CD4-positive, alpha-beta memory T cell (primary cell): ENCODE measurements at regions not wholly inside any gene's neighbourhood (a gene's known extent, or its start where the extent isn't known, plus 50 kb on each side); places are given as distances from the start of the nearest gene placed in this dataset.
A peak's percentile ranks its signal among the peaks of the same experiment; 100 is the strongest.

Experiments
- CTCF ChIA-PET: fragments of 350-600 bp; sonication (Branson Sonifier 250); formaldehyde crosslinking; loops from one replicate; lab custom pipeline; 2021; ENCODE audit warnings: inconsistent platforms; ENCODE audit not compliant: partially characterized antibody; lab: Charles Lee
- POLR2A ChIA-PET: fragments of 350-600 bp; sonication (Branson Sonifier 250); formaldehyde crosslinking; loops from one replicate; lab custom pipeline; 2021; ENCODE audit not compliant: partially characterized antibody; lab: Charles Lee
- DNase-seq, 5 donors: peaks; one replicate each; pipeline versions ENCODE4 v3.0.0 to v3.0.0-alpha.2; 2020 to 2022; ENCODE audit warnings: mixed read lengths in 1 of 5
- H3K27ac ChIP-seq: one replicate; pipeline ENCODE4 v1.7.0; 2013; ENCODE audit warnings: low read depth, low read length
- H3K27me3 ChIP-seq: 2 replicates; pipeline ENCODE4 v1.7.0; 2013; ENCODE audit warnings: mild to moderate bottlenecking, low read length, moderate library complexity; ENCODE audit not compliant: insufficient read depth
- H3K36me3 ChIP-seq: 2 replicates; pipeline ENCODE4 v1.7.0; 2013; ENCODE audit warnings: mild to moderate bottlenecking, low read length, moderate library complexity; ENCODE audit not compliant: insufficient read depth
- H3K4me1 ChIP-seq: 2 replicates; pipeline ENCODE4 v1.7.0; 2013; ENCODE audit warnings: mild to moderate bottlenecking, low read length, moderate library complexity; ENCODE audit not compliant: insufficient read depth
- H3K4me3 ChIP-seq, 2 donors: one replicate each; pipeline ENCODE4 v1.7.0; 2013; ENCODE audit warnings: low read length in 2 of 2, mild to moderate bottlenecking in 1 of 2
- H3K9me3 ChIP-seq, 2 donors: one replicate each; pipeline ENCODE4 v1.7.0; 2013; ENCODE audit warnings: low read length in 2 of 2, control low read depth in 1 of 2; ENCODE audit not compliant: control insufficient read depth in 1 of 2
- H3K27ac Mint-ChIP-seq, 7 donors: one replicate each; pipeline ENCODE4 v1.8.0; 2020 to 2021; ENCODE audit warnings: mixed read lengths in 7 of 7, mild to moderate bottlenecking in 6 of 7, inconsistent platforms in 3 of 7, moderate library complexity in 3 of 7
- H3K27me3 Mint-ChIP-seq, 2 donors: one replicate each; pipeline ENCODE4 v1.8.0; 2020 to 2021; ENCODE audit warnings: mixed read lengths in 2 of 2
- H3K36me3 Mint-ChIP-seq, 2 donors: one replicate each; pipeline ENCODE4 v1.8.0; 2020 to 2021; ENCODE audit warnings: mixed read lengths in 2 of 2, inconsistent platforms in 1 of 2, mild to moderate bottlenecking in 1 of 2
- H3K4me1 Mint-ChIP-seq, 4 donors: one replicate each; pipeline ENCODE4 v1.8.0; 2020 to 2021; ENCODE audit warnings: mixed read lengths in 4 of 4, mild to moderate bottlenecking in 1 of 4
- H3K4me3 Mint-ChIP-seq, 8 donors: one replicate each; pipeline ENCODE4 v1.8.0; 2020 to 2021; ENCODE audit warnings: mixed read lengths in 8 of 8, mild to moderate bottlenecking in 7 of 8, moderate library complexity in 6 of 8, inconsistent platforms in 3 of 8
- H3K9me3 Mint-ChIP-seq, 8 donors: one replicate each; pipeline ENCODE4 v1.8.0; 2020 to 2021; ENCODE audit warnings: mixed read lengths in 8 of 8, mild to moderate bottlenecking in 5 of 8, inconsistent platforms in 3 of 8, moderate library complexity in 1 of 8
- intact Hi-C: fragments of 100-400 bp; cut with micrococcal nuclease; formaldehyde crosslinking; loops from one replicate; pipeline ENCODE4 v1.15.1; 2023

GRCh38 chr14:104390221-104390931, 189.2 kb upstream of the C14orf180 start:
- ChIA-PET POLR2A (interaction anchor here (1.1 to 1.4 kb wide), 3 partner anchors 9 to 287 kb away, joined by 3 to 4 read pairs (median 4); no protein-coding TSS in a partner anchor), CTCF (no interaction called here)
- H3K4me1 Mint-ChIP-seq, result peaks cover 34 to 80% (median 61%) of the 10 kb centered on the region in 4 donors
- H3K36me3 Mint-ChIP-seq, result no peaks in the 10 kb centered on the region
- intact Hi-C loops, result no loop called here
- H3K4me3 Mint-ChIP-seq, result peak overlapping the region in 7 of 8 donors; percentile 60 to 87 (median 72)
- Histone ChIP-seq H3K27ac (peak overlapping the region; percentile 57), H3K4me3 (no peak overlapping the region), H3K4me1 (peaks cover 69% of the 10 kb centered on the region), H3K9me3 (no peaks in the 10 kb centered on the region), H3K36me3 (no peaks in the 10 kb centered on the region), H3K27me3 (no peaks in the 10 kb centered on the region)
- no peak for DNase-seq
- peaks cover 0 to 5% (median 0%) of the 10 kb centered on the region in 8 donors for H3K9me3 Mint-ChIP-seq
- peak overlapping the region; percentile 85 to 99 (median 97) for H3K27ac Mint-ChIP-seq
- H3K27me3 Mint-ChIP-seq, result no peaks in the 10 kb centered on the region

GRCh38 chr14:104390941-104391901, 188.3 kb upstream of the C14orf180 start:
- Mint-ChIP-seq H3K9me3 (peaks cover 0 to 5% (median 0%) of the 10 kb centered on the region in 8 donors), H3K27me3 (no peaks in the 10 kb centered on the region), H3K36me3 (no peaks in the 10 kb centered on the region), H3K27ac (peak overlapping the region; percentile 85 to 99 (median 98)), H3K4me1 (peaks cover 38 to 86% (median 63%) of the 10 kb centered on the region in 4 donors), H3K4me3 (peak overlapping the region in 7 of 8 donors; percentile 53 to 87 (median 77))
- no peak for DNase-seq
- ChIA-PET POLR2A (interaction anchor here (1.1 to 1.4 kb wide), 4 partner anchors 8 to 286 kb away, joined by 3 to 4 read pairs (median 4); no protein-coding TSS in a partner anchor), CTCF (interaction anchor here (0.9 to 3.1 kb wide), 2 partner anchors 25 to 314 kb away, joined by 3 to 10 read pairs; no protein-coding TSS in a partner anchor)
- intact Hi-C loops, result no loop called here
- no peaks in the 10 kb centered on the region for H3K36me3 ChIP-seq
- peaks cover 77% of the 10 kb centered on the region for H3K4me1 ChIP-seq
- no peak overlapping the region for H3K27ac ChIP-seq
- peak overlapping the region in 1 of 2 donors; percentile 8 for H3K4me3 ChIP-seq
- H3K27me3 ChIP-seq, result no peaks in the 10 kb centered on the region
- H3K9me3 ChIP-seq, result no peaks in the 10 kb centered on the region

- ChIA-PET POLR2A (interaction anchor here (1.1 kb wide), 1 partner anchor 33 kb away, joined by 3 read pairs; no protein-coding TSS in a partner anchor), CTCF (interaction anchor here (0.9 to 3.1 kb wide), 3 partner anchors 26 to 314 kb away, joined by 3 to 10 read pairs (median 6); no protein-coding TSS in a partner anchor)
- Mint-ChIP-seq H3K9me3 (peaks cover 0 to 5% (median under 1%) of the 10 kb centered on the region in 8 donors), H3K36me3 (peaks cover 0 to under 1% of the 10 kb centered on the region in 2 donors), H3K4me3 (peak overlapping the region in 7 of 8 donors; percentile 53 to 85 (median 77)), H3K27me3 (no peaks in the 10 kb centered on the region), H3K27ac (peak overlapping the region; percentile 85 to 99 (median 95)), H3K4me1 (peaks cover 40 to 94% (median 69%) of the 10 kb centered on the region in 4 donors)
- peaks cover 85% of the 10 kb centered on the region for H3K4me1 ChIP-seq
- DNase-seq, result peak in 3 of 5 donors; percentile 15 to 28 (median 28)
- intact Hi-C loops, result no loop called here
- H3K9me3 ChIP-seq, result no peaks in the 10 kb centered on the region
- no peaks in the 10 kb centered on the region for H3K27me3 ChIP-seq
- no peaks in the 10 kb centered on the region for H3K36me3 ChIP-seq
- no peak overlapping the region for H3K27ac ChIP-seq
- H3K4me3 ChIP-seq, result peak overlapping the region in 1 of 2 donors; percentile 8
These were observed 187.6 kb upstream of the C14orf180 start for GRCh38 chr14:104392001-104392395.

GRCh38 chr14:104392396-104393198, 187.0 kb upstream of the C14orf180 start:
- Histone ChIP-seq H3K27ac (peak overlapping the region; percentile 52), H3K27me3 (no peaks in the 10 kb centered on the region), H3K4me1 (peaks cover 85% of the 10 kb centered on the region), H3K9me3 (no peaks in the 10 kb centered on the region), H3K4me3 (no peak overlapping the region), H3K36me3 (no peaks in the 10 kb centered on the region)
- Mint-ChIP-seq H3K9me3 (peaks cover 0 to 9% (median 6%) of the 10 kb centered on the region in 8 donors), H3K27me3 (no peaks in the 10 kb centered on the region), H3K36me3 (peaks cover 0 to 5% of the 10 kb centered on the region in 2 donors), H3K4me3 (peak overlapping the region in 4 of 8 donors; percentile 20 to 85 (median 77)), H3K4me1 (peaks cover 40 to 100% (median 71%) of the 10 kb centered on the region in 4 donors), H3K27ac (peak overlapping the region; percentile 85 to 99 (median 95))
- ChIA-PET POLR2A (interaction anchor here (1.0 to 2.2 kb wide), 3 partner anchors 9 to 856 kb away, joined by 3 to 7 read pairs (median 3); partner anchors contain the start of gene BTBD6), CTCF (interaction anchor here (2.5 to 3.1 kb wide), 2 partner anchors 171 to 315 kb away, joined by 6 to 10 read pairs; no protein-coding TSS in a partner anchor)
- intact Hi-C loops, result no loop called here
- no peak for DNase-seq

- H3K4me1 ChIP-seq, result peaks cover 85% of the 10 kb centered on the region
- H3K36me3 Mint-ChIP-seq, result peaks cover 0 to 10% of the 10 kb centered on the region in 2 donors
- POLR2A ChIA-PET, result interaction anchor here (1.0 to 2.2 kb wide), 3 partner anchors 9 to 855 kb away, joined by 3 to 7 read pairs (median 4); partner anchors contain the start of gene BTBD6
- CTCF ChIA-PET, result interaction anchor here (0.5 to 3.1 kb wide), 4 partner anchors 171 to 316 kb away, joined by 3 to 10 read pairs (median 4); no protein-coding TSS in a partner anchor
- peak overlapping the region; percentile 90 to 98 (median 95) for H3K27ac Mint-ChIP-seq
- peaks cover 0 to 14% (median 10%) of the 10 kb centered on the region in 8 donors for H3K9me3 Mint-ChIP-seq
- H3K9me3 ChIP-seq, result no peaks in the 10 kb centered on the region
- H3K4me3 Mint-ChIP-seq, result peak overlapping the region in 6 of 8 donors; percentile 43 to 95 (median 90)
- H3K27me3 Mint-ChIP-seq, result no peaks in the 10 kb centered on the region
- peaks cover 40 to 100% (median 69%) of the 10 kb centered on the region in 4 donors for H3K4me1 Mint-ChIP-seq
- no peaks in the 10 kb centered on the region for H3K27me3 ChIP-seq
- no peak for DNase-seq
- H3K36me3 ChIP-seq, result no peaks in the 10 kb centered on the region
- intact Hi-C loops, result no loop called here
- peak overlapping the region; percentile 20 to 44 for H3K4me3 ChIP-seq
- peak overlapping the region; percentile 52 for H3K27ac ChIP-seq
These were observed 186.2 kb upstream of the C14orf180 start for GRCh38 chr14:104393199-104393897.
